Endodermal cell (in vitro differentiated cells): ENCODE measurements at regions not wholly inside any gene's neighbourhood (a gene's known extent, or its start where the extent isn't known, plus 50 kb on each side); places are given as distances from the start of the nearest gene placed in this dataset.

Source experiments
- DNase-seq: peaks from one replicate; pipeline ENCODE4 v3.0.0-alpha.2; 2017
- H3K27ac ChIP-seq: 2 replicates; pipeline ENCODE4 v1.5.1; 2013; ENCODE audit warnings: mild to moderate bottlenecking, low read depth, low read length, moderate library complexity
- H3K27me3 ChIP-seq: 2 replicates; pipeline ENCODE4 v1.6.1; 2013; ENCODE audit warnings: mild to moderate bottlenecking, low read length, moderate library complexity; ENCODE audit not compliant: insufficient read depth, control insufficient read depth, poor library complexity, severe bottlenecking
- H3K36me3 ChIP-seq: 2 replicates; pipeline ENCODE4 v1.7.0; 2013; ENCODE audit warnings: mild to moderate bottlenecking, low read length, moderate library complexity; ENCODE audit not compliant: control insufficient read depth, insufficient read depth
- H3K4me1 ChIP-seq: one replicate; pipeline ENCODE4 v1.7.0; 2013; ENCODE audit warnings: low read length; ENCODE audit not compliant: control insufficient read depth, insufficient read depth
- H3K4me3 ChIP-seq: 2 replicates; pipeline ENCODE4 v1.5.1; 2013; ENCODE audit warnings: mild to moderate bottlenecking, low read length, moderate library complexity
- H3K9ac ChIP-seq: 2 replicates; pipeline ENCODE4 v1.6.1; 2013; ENCODE audit warnings: mild to moderate bottlenecking, low read length, moderate library complexity; ENCODE audit not compliant: poor library complexity, severe bottlenecking; ENCODE audit errors: extremely low read depth
- H3K9me3 ChIP-seq: 2 replicates; pipeline ENCODE4 v1.6.1; 2013; ENCODE audit warnings: mild to moderate bottlenecking, low read length, moderate library complexity; ENCODE audit not compliant: control insufficient read depth
- H3K27ac Mint-ChIP-seq: 2 replicates; pipeline ENCODE4 v1.8.0; 2020; ENCODE audit warnings: mixed read lengths
- H3K27me3 Mint-ChIP-seq: 2 replicates; pipeline ENCODE4 v1.8.0; 2021; ENCODE audit warnings: mild to moderate bottlenecking, mixed read lengths; ENCODE audit not compliant: insufficient read depth
- H3K36me3 Mint-ChIP-seq: 2 replicates; pipeline ENCODE4 v1.8.0; 2020; ENCODE audit warnings: low read depth, mixed read lengths
- H3K4me1 Mint-ChIP-seq: 2 replicates; pipeline ENCODE4 v1.8.0; 2020; ENCODE audit warnings: mixed read lengths
- H3K4me3 Mint-ChIP-seq: 2 replicates; pipeline ENCODE4 v1.8.0; 2020; ENCODE audit warnings: mild to moderate bottlenecking, moderate library complexity, mixed read lengths
- H3K9me3 Mint-ChIP-seq: 2 replicates; pipeline ENCODE4 v1.8.0; 2020; ENCODE audit warnings: mild to moderate bottlenecking, mixed read lengths
- CTCF ChIP-seq: fragments of 200-600 bp; sonication (generic); conservative IDR thresholded peaks from 2 replicates; pipeline ENCODE4 v1.5.0; 2021; ENCODE audit warnings: antibody characterized with exemption, mild to moderate bottlenecking
- WGBS, 2 experiments: methylation state at CpG; one replicate each; pipeline versions ENCODE4 v1.1.5 to v1.1.7; 2013; ENCODE audit warnings: missing lambda C conversion rate in 2 of 2, mixed read lengths in 1 of 2; ENCODE audit not compliant: insufficient coverage in 1 of 2, insufficient read length in 1 of 2; 5-methylcytosine and 5-hydroxymethylcytosine counted together

DNA sequence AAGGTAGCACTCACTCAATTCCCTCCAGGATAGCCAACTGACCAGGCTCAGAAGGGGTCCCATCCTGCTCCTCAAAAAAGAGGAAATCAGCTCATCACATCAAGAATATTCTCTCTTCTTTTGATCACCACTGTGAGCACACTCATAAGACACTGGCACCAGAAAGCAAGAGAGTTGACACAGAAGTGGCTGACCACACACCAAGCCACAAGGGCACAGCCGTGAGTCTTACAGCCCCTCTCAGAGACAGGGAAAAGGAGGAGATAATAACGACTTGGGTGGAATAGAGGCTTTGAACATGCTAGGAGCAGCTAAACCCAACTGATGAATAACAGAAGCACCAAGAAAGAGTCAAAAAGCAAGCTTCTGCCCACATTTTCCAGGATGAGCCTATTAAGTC, 249.1 kb upstream of the PREP start:
- H3K27me3 Mint-ChIP-seq, result peaks cover 9% of the 10 kb centered on the region
- 89 to 100% methylated on average over 1 to 2 of the region's 2 CpGs for WGBS, 2 experiments
- H3K27me3 ChIP-seq, result peaks cover 25% of the 10 kb centered on the region
- no peak for DNase-seq
- no peaks in the 10 kb centered on the region for H3K9me3 Mint-ChIP-seq
- H3K4me1 Mint-ChIP-seq, result peaks cover 10% of the 10 kb centered on the region
- no peaks in the 10 kb centered on the region for H3K36me3 ChIP-seq
- H3K9ac ChIP-seq, result no peak overlapping the region
- H3K4me1 ChIP-seq, result no peaks in the 10 kb centered on the region
- H3K27ac Mint-ChIP-seq, result no peak overlapping the region
- H3K27ac ChIP-seq, result no peak overlapping the region
- H3K9me3 ChIP-seq, result no peaks in the 10 kb centered on the region
- no peaks in the 10 kb centered on the region for H3K36me3 Mint-ChIP-seq
- no peak overlapping the region for H3K4me3 Mint-ChIP-seq
- H3K4me3 ChIP-seq, result no peak overlapping the region
- TF ChIP-seq CTCF, result no peak

DNA sequence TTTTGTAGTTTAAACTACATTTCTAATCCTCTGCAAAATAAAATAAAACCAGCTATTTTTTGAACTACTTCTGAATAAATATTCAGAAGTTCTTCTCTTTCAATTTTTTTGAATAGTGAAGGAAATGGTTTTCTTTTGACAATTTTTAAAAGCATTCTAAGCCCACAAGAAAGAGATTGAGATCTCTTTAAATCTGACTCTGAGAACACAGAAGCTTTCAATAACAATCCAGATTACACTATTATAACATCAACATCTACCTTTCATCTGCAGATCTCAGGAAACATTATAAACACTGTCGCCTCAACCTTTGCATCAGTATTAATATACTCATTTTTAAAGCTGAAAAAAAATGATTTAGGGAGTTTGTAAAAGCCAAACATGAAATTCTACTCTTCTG, 247.5 kb upstream of the PREP start:
- no peak overlapping the region for H3K27ac ChIP-seq

GRCh38 chr6:105649192-105649591, 246.3 kb upstream of the PREP start:
- no peak for DNase-seq

More for the DNA sequence above, 247.5 kb upstream of the PREP start:
- Histone ChIP-seq H3K4me1 (no peaks in the 10 kb centered on the region), H3K9ac (no peak overlapping the region), H3K9me3 (no peaks in the 10 kb centered on the region), H3K27me3 (peaks cover 30% of the 10 kb centered on the region), H3K4me3 (no peak overlapping the region), H3K36me3 (no peaks in the 10 kb centered on the region)
- peaks cover 15% of the 10 kb centered on the region for H3K4me1 Mint-ChIP-seq
- no CpG with 5 or more reads among the region's 1 CpG for WGBS, 2 experiments
- H3K4me3 Mint-ChIP-seq, result no peak overlapping the region
- DNase-seq, result no peak
- H3K9me3 Mint-ChIP-seq, result no peaks in the 10 kb centered on the region
- peaks cover 10% of the 10 kb centered on the region for H3K27me3 Mint-ChIP-seq
- no peak overlapping the region for H3K27ac Mint-ChIP-seq
- no peaks in the 10 kb centered on the region for H3K36me3 Mint-ChIP-seq
- TF ChIP-seq CTCF, result no peak

More at GRCh38 chr6:105649192-105649591, 246.3 kb upstream of the PREP start:
- 100% methylated on average over 1 of the region's 1 CpG; no CpG with 5 or more reads in 1 of the 2 experiments for WGBS, 2 experiments
- Histone ChIP-seq H3K36me3 (no peaks in the 10 kb centered on the region), H3K9me3 (no peaks in the 10 kb centered on the region), H3K27ac (no peak overlapping the region), H3K4me1 (no peaks in the 10 kb centered on the region), H3K27me3 (peaks cover 30% of the 10 kb centered on the region), H3K9ac (no peak overlapping the region), H3K4me3 (no peak overlapping the region)
- no peak for TF ChIP-seq CTCF
- H3K27me3 Mint-ChIP-seq, result peaks cover 10% of the 10 kb centered on the region
- no peaks in the 10 kb centered on the region for H3K36me3 Mint-ChIP-seq
- H3K4me3 Mint-ChIP-seq, result no peak overlapping the region
- no peak overlapping the region for H3K27ac Mint-ChIP-seq
- peaks cover 21% of the 10 kb centered on the region for H3K4me1 Mint-ChIP-seq
- H3K9me3 Mint-ChIP-seq, result no peaks in the 10 kb centered on the region
